ENCODE measurements at regions not wholly inside any gene's neighbourhood (a gene's known extent, or its start where the extent isn't known, plus 50 kb on each side); places are given as distances from the start of the nearest gene placed in this dataset.

DNA sequence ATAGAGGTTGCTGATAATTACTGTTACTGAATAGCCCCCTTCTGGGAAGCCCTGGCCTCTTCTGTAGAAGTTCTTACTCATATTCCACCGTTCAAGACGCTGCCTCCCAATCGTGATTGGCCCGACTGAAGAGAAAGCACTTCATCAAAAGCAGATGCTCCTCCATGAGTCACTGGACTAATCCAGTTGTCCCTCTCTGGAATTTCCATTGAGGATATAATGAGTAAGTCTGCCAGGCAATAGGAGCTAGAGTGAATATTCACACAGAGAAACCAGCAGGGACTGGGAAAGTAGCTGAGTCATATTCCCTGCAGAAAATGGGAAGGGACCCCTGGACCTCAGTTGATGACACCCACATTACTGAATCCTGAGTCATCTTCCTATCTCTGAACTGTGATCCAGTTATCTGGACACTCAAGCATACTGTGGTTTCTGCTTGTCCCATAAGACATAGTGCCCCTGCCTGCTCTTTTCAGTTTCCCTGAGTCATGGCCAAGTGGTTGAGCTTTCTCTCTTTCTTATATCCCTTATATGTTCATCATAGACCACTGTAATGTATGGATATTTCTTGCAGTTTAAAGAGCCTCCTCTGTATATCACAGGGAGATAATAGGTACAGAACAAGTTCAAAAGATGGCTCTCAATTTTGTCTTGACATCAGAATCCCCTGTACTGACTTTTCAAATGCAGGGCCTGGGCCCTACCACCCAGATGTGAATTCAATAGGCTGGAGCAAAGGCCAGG is 151.2 kb upstream of the CDIN1 start (continued):
- TF ChIP-seq CHD7 (IDR thresholded peaks at IDR 0.05; ENCODE audit: low read depth, low read length) (no peak), ZNF668 (CRISPR knock-in tag; IDR thresholded peaks at IDR 0.05) (peak; percentile 8; the same call in 1 of the 2 replicates), XRCC3 (IDR thresholded peaks at IDR 0.05) (no peak), KDM5B (IDR thresholded peaks at IDR 0.05; ENCODE audit: insufficient replicate concordance, low read depth, low read length) (no peak), CSDE1 (IDR thresholded peaks at IDR 0.05) (no peak), PCBP2 (IDR thresholded peaks at IDR 0.05; ENCODE audit: low read depth, low read length, poor library complexity, severe bottlenecking) (no peak), MCM7 (IDR thresholded peaks at IDR 0.05) (no peak), ILK (tag; IDR thresholded peaks at IDR 0.05; ENCODE audit: borderline replicate concordance, low read depth) (no peak), LEF1 (IDR thresholded peaks at IDR 0.05) (peak; percentile 86), HCFC1 (IDR thresholded peaks at IDR 0.05; ENCODE audit: low read depth, low read length) (no peak), ATF6 (CRISPR knock-in tag; IDR thresholded peaks at IDR 0.05) (no peak), ZNF354B (CRISPR knock-in tag; IDR thresholded peaks at IDR 0.05) (no peak)
- TF ChIP-seq, protein P1, sequence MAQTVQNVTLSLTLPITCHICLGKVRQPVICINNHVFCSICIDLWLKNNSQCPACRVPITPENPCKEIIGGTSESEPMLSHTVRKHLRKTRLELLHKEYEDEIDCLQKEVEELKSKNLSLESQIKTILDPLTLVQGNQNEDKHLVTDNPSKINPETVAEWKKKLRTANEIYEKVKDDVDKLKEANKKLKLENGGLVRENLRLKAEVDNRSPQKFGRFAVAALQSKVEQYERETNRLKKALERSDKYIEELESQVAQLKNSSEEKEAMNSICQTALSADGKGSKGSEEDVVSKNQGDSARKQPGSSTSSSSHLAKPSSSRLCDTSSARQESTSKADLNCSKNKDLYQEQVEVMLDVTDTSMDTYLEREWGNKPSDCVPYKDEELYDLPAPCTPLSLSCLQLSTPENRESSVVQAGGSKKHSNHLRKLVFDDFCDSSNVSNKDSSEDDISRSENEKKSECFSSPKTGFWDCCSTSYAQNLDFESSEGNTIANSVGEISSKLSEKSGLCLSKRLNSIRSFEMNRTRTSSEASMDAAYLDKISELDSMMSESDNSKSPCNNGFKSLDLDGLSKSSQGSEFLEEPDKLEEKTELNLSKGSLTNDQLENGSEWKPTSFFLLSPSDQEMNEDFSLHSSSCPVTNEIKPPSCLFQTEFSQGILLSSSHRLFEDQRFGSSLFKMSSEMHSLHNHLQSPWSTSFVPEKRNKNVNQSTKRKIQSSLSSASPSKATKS (CRISPR knock-in tag; IDR thresholded peaks at IDR 0.05), result no peak
